Hepatocyte (in vitro differentiated cells): ENCODE measurements at regions not wholly inside any gene's neighbourhood (a gene's known extent, or its start where the extent isn't known, plus 50 kb on each side); places are given as distances from the start of the nearest gene placed in this dataset.

ENCODE experiments used
- CTCF ChIP-seq: fragments of 200-600 bp; sonication (generic); IDR thresholded peaks from 2 replicates; pipeline ENCODE4 v1.5.1; 2016; ENCODE audit warnings: antibody characterized with exemption, mild to moderate bottlenecking; ENCODE audit not compliant: poor library complexity
- EZH2 ChIP-seq: fragments of 200-600 bp; sonication (generic); IDR thresholded peaks from 2 replicates; pipeline ENCODE4 v1.6.1; 2016; ENCODE audit warnings: antibody characterized with exemption, mild to moderate bottlenecking, borderline replicate concordance

GRCh38 chr7:52779004-52779403 is 256.4 kb upstream of the POM121L12 start:
- TF ChIP-seq CTCF (no peak), EZH2 (no peak)
